ENCODE measurements at regions not wholly inside any gene's neighbourhood (a gene's known extent, or its start where the extent isn't known, plus 50 kb on each side); places are given as distances from the start of the nearest gene placed in this dataset.

- ChIA-PET POLR2A (no interaction called here), CTCF (no interaction called here)
- Histone ChIP-seq H3K36me3 (ENCODE audit: control insufficient read depth, insufficient read depth, low read length) (no peaks in the 10 kb centered on the region), H3K27me3 (replicated peaks; ENCODE audit: control insufficient read depth, insufficient read depth, low read length) (no peaks in the 10 kb centered on the region), H3K9me3 (no peaks in the 10 kb centered on the region; the same call in 1 of the 2 replicates), H3K4me1 (peaks cover 28% of the 10 kb centered on the region), H3K4me3 (ENCODE audit: low read depth, low read length) (no peak overlapping the region)
- peak overlapping the region; percentile 38 for H3K4me3 Mint-ChIP-seq (ENCODE audit: unreplicated experiment)
- H3K27me3 Mint-ChIP-seq (ENCODE audit: insufficient read depth, unreplicated experiment): no peaks in the 10 kb centered on the region
- peaks cover 20% of the 10 kb centered on the region for H3K4me1 Mint-ChIP-seq (ENCODE audit: low read depth, unreplicated experiment)
- no TSS peak for BruUV-seq (replicated peaks)
- TF ChIP-seq CTCF (IDR thresholded peaks at IDR 0.05; ENCODE audit: insufficient read depth in 1 of 2, low read depth in 1 of 2, low read length in 1 of 2, severe bottlenecking in 1 of 2, unreplicated experiment in 1 of 2): no peak
- H3K36me3 Mint-ChIP-seq (ENCODE audit: insufficient read depth, unreplicated experiment): no peaks in the 10 kb centered on the region
- H3K27ac Mint-ChIP-seq (ENCODE audit: unreplicated experiment): peak overlapping the region; percentile 57
- H3K9me3 Mint-ChIP-seq (ENCODE audit: unreplicated experiment): no peaks in the 10 kb centered on the region
- intact Hi-C loops (cut with micrococcal nuclease; ENCODE audit: unreplicated experiment): loop anchor here (5.0 kb wide), 1 partner anchor 71 kb away; no protein-coding TSS in a partner anchor
- DNase-seq: no peak
Observed at GRCh38 chr3:76943671-76944070, 96.2 kb upstream of the ROBO2 start.

GRCh38 chr3:76949033-76949432 is 90.9 kb upstream of the ROBO2 start:
- ChIA-PET CTCF (no interaction called here), POLR2A (no interaction called here)
- Mint-ChIP-seq H3K9me3 (ENCODE audit: unreplicated experiment) (no peaks in the 10 kb centered on the region), H3K27me3 (ENCODE audit: insufficient read depth, unreplicated experiment) (no peaks in the 10 kb centered on the region), H3K4me1 (ENCODE audit: low read depth, unreplicated experiment) (peaks cover 7% of the 10 kb centered on the region), H3K36me3 (ENCODE audit: insufficient read depth, unreplicated experiment) (no peaks in the 10 kb centered on the region), H3K4me3 (ENCODE audit: unreplicated experiment) (no peak overlapping the region), H3K27ac (ENCODE audit: unreplicated experiment) (no peak overlapping the region)
- intact Hi-C loops (cut with micrococcal nuclease; ENCODE audit: unreplicated experiment): no loop called here
- Histone ChIP-seq H3K27me3 (replicated peaks; ENCODE audit: control insufficient read depth, insufficient read depth, low read length) (no peaks in the 10 kb centered on the region), H3K4me1 (no peaks in the 10 kb centered on the region; the same call in none of the 2 replicates), H3K9me3 (no peaks in the 10 kb centered on the region), H3K36me3 (ENCODE audit: control insufficient read depth, insufficient read depth, low read length) (no peaks in the 10 kb centered on the region), H3K4me3 (ENCODE audit: low read depth, low read length) (no peak overlapping the region)
- no peak for DNase-seq
- no TSS peak for BruUV-seq (replicated peaks)
- no peak for TF ChIP-seq CTCF (IDR thresholded peaks at IDR 0.05; ENCODE audit: insufficient read depth in 1 of 2, low read depth in 1 of 2, low read length in 1 of 2, severe bottlenecking in 1 of 2, unreplicated experiment in 1 of 2)

GRCh38 chr3:76949462-76949861 is 90.4 kb upstream of the ROBO2 start:
- intact Hi-C loops (cut with micrococcal nuclease; ENCODE audit: unreplicated experiment): no loop called here
- H3K9me3 ChIP-seq: no peaks in the 10 kb centered on the region
- no peaks in the 10 kb centered on the region for H3K27me3 ChIP-seq (replicated peaks; ENCODE audit: control insufficient read depth, insufficient read depth, low read length)
- TF ChIP-seq CTCF (IDR thresholded peaks at IDR 0.05; ENCODE audit: insufficient read depth in 1 of 2, low read depth in 1 of 2, low read length in 1 of 2, severe bottlenecking in 1 of 2, unreplicated experiment in 1 of 2): no peak
- Mint-ChIP-seq H3K4me3 (ENCODE audit: unreplicated experiment) (no peak overlapping the region), H3K9me3 (ENCODE audit: unreplicated experiment) (no peaks in the 10 kb centered on the region), H3K27me3 (ENCODE audit: insufficient read depth, unreplicated experiment) (no peaks in the 10 kb centered on the region), H3K36me3 (ENCODE audit: insufficient read depth, unreplicated experiment) (no peaks in the 10 kb centered on the region), H3K4me1 (ENCODE audit: low read depth, unreplicated experiment) (peaks cover 7% of the 10 kb centered on the region), H3K27ac (ENCODE audit: unreplicated experiment) (no peak overlapping the region)
- ChIA-PET POLR2A (no interaction called here), CTCF (no interaction called here)
- no peak for DNase-seq
- H3K4me3 ChIP-seq (ENCODE audit: low read depth, low read length): no peak overlapping the region
- no TSS peak for BruUV-seq (replicated peaks)
- H3K4me1 ChIP-seq: no peaks in the 10 kb centered on the region; the same call in none of the 2 replicates
- no peaks in the 10 kb centered on the region for H3K36me3 ChIP-seq (ENCODE audit: control insufficient read depth, insufficient read depth, low read length)

Data from Caco-2 (cell line).